ENCODE measurements at regions not wholly inside any gene's neighbourhood (a gene's known extent, or its start where the extent isn't known, plus 50 kb on each side); places are given as distances from the start of the nearest gene placed in this dataset.

GRCh38 chr18:39260565-39260964 is 1695.0 kb upstream of the CELF4 start (continued):
- TF ChIP-seq CTCF (conservative IDR thresholded peaks at IDR 0.05; ENCODE audit: low read depth in 2 of 2) (no peak), ZNF331 (CRISPR knock-in tag; IDR thresholded peaks at IDR 0.05; ENCODE audit: low read depth) (no peak)

- H3K27me3 ChIP-seq (ENCODE audit: insufficient read depth), result no peaks in the 10 kb centered on the region
- no peaks in the 10 kb centered on the region for H3K36me3 ChIP-seq (ENCODE audit: insufficient read depth)
- no peaks in the 10 kb centered on the region for H3F3A ChIP-seq (replicated peaks; ENCODE audit: low read depth)
- no peak overlapping the region for H3K27ac ChIP-seq (ENCODE audit: low read depth)
- no peak overlapping the region for H3K4me3 ChIP-seq
- ATAC-seq (no peak), DNase-seq (ENCODE audit: low spot score) (no peak)
- H3K9me2 ChIP-seq (ENCODE audit: insufficient read depth), result no peaks in the 10 kb centered on the region
- no peaks in the 10 kb centered on the region for H3K9me3 Mint-ChIP-seq
- H3K4me1 ChIP-seq (ENCODE audit: insufficient read depth), result peaks cover 7% of the 10 kb centered on the region; the same call in 1 of the 2 replicates
- no peaks in the 10 kb centered on the region; the same call in 2 of the 3 replicates for H3K4me1 Mint-ChIP-seq
- H4K20me1 ChIP-seq (replicated peaks; ENCODE audit: insufficient read depth), result no peaks in the 10 kb centered on the region
- no peak overlapping the region for H3K4me2 ChIP-seq
- TF ChIP-seq STAT1 (IDR thresholded peaks at IDR 0.05; ENCODE audit: unreplicated experiment), result no peak
- no peak for TF ChIP-seq REST (IDR thresholded peaks at IDR 0.05; ENCODE audit: unreplicated experiment)
- TF ChIP-seq ETS1 (IDR thresholded peaks at IDR 0.05), result no peak
- no peak for TF ChIP-seq ZNF462 (CRISPR knock-in tag; IDR thresholded peaks at IDR 0.05)
- TF ChIP-seq JUNB (IDR thresholded peaks at IDR 0.05; ENCODE audit: unreplicated experiment), result no peak
- no peak for TF ChIP-seq ZNF114 (CRISPR knock-in tag; IDR thresholded peaks at IDR 0.05)
- no peak for TF ChIP-seq NANOG (IDR thresholded peaks at IDR 0.05; ENCODE audit: borderline replicate concordance)
- H3K27ac Mint-ChIP-seq, result no peak overlapping the region
- H3K27me3 Mint-ChIP-seq (ENCODE audit: insufficient read depth, low read depth, poor library complexity), result no peaks in the 10 kb centered on the region
- no peak overlapping the region for H3K4me3 Mint-ChIP-seq
- H2AFZ ChIP-seq, result no peak overlapping the region
- no peaks in the 10 kb centered on the region for H3K79me2 ChIP-seq (replicated peaks; ENCODE audit: insufficient read depth)
- H3K36me3 Mint-ChIP-seq (ENCODE audit: low read depth), result 0 out of 3 replicates have a peak, but pooled peaks cover 4% of the 10 kb centered on the region
Observed at GRCh38 chr18:39259736-39260135, 1694.1 kb upstream of the CELF4 start.

All from GM23338 (cell line).